ENCODE measurements at regions not wholly inside any gene's neighbourhood (a gene's known extent, or its start where the extent isn't known, plus 50 kb on each side); places are given as distances from the start of the nearest gene placed in this dataset.

- no peaks in the 10 kb centered on the region; a peak in 3 of 5 replicates for H3K27me3 ChIP-seq (ENCODE audit: control insufficient read depth in 2 of 2, insufficient read depth in 2 of 2, low read length in 2 of 2)
- no peaks in the 10 kb centered on the region for H4K20me1 ChIP-seq (replicated peaks; ENCODE audit: control insufficient read depth, insufficient read depth, low read length)
- H3K27ac ChIP-seq (ENCODE audit: extremely low read depth, low read depth, low read length) = no peak overlapping the region
- no peaks in the 10 kb centered on the region for H3K9me1 ChIP-seq (ENCODE audit: control insufficient read depth, insufficient read depth, low read length)
- POLR2A ChIA-PET = no interaction called here
- TF ChIP-seq NUFIP1 (IDR thresholded peaks at IDR 0.05; ENCODE audit: partially characterized antibody) (no peak), CHD1 (IDR thresholded peaks at IDR 0.05; ENCODE audit: low read length) (no peak), KHSRP (IDR thresholded peaks at IDR 0.05) (no peak), PTBP1 (IDR thresholded peaks at IDR 0.05; ENCODE audit: low read depth, low read length) (no peak), CUX1 (CRISPR knock-in tag; IDR thresholded peaks at IDR 0.05) (no peak), WHSC1 (IDR thresholded peaks at IDR 0.05; ENCODE audit: low read length) (no peak), TGIF2 (CRISPR knock-in tag; IDR thresholded peaks at IDR 0.05) (no peak), ZNF431 (CRISPR knock-in tag; IDR thresholded peaks at IDR 0.05) (no peak), ZNF586 (CRISPR knock-in tag; conservative IDR thresholded peaks at IDR 0.05) (no peak), PHB2 (IDR thresholded peaks at IDR 0.05; ENCODE audit: low read depth) (no peak), E2F4 (CRISPR knock-in tag; IDR thresholded peaks at IDR 0.05; ENCODE audit: low read depth) (no peak), ZMIZ1 (IDR thresholded peaks at IDR 0.05; ENCODE audit: low read depth in 2 of 2, low read length in 2 of 2) (no peak), ZNF133 (CRISPR knock-in tag; IDR thresholded peaks at IDR 0.05) (no peak)
- H3K4me3 ChIP-seq = no peak overlapping the region
- no peaks in the 10 kb centered on the region for H3K36me3 ChIP-seq (ENCODE audit: control insufficient read depth, insufficient read depth, low read length)
- WGBS (ENCODE audit: insufficient coverage, low coverage, missing lambda C conversion rate) = 0% methylated on average over 2 of the region's 2 CpGs
- H3K9me3 ChIP-seq (replicated peaks; ENCODE audit: control insufficient read depth, insufficient read depth, low read depth, low read length) = no peaks in the 10 kb centered on the region
- BruUV-seq (replicated peaks) = no TSS peak
- CTCF ChIA-PET (ENCODE audit: low intra/inter-chr PET ratio) = no interaction called here
- H3K4me2 ChIP-seq (ENCODE audit: insufficient read depth, low read length) = no peak overlapping the region
- intact Hi-C loops (cut with micrococcal nuclease) = no loop called here
- in situ Hi-C loops (cut with MboI) = no loop called here
- no peaks in the 10 kb centered on the region for H3K4me1 ChIP-seq (replicated peaks in 1 of 2; ENCODE audit: control insufficient read depth in 2 of 2, insufficient read depth in 2 of 2, low read length in 2 of 2)
- no peak overlapping the region for H2AFZ ChIP-seq (ENCODE audit: low read depth, low read length)
- DNase-seq (ENCODE audit: extremely low read depth in 1 of 4, low spot score in 3 of 4) (no peak), ATAC-seq (no peak), FAIRE-seq (peak; percentile 11)
- no peaks in the 10 kb centered on the region for H3K79me2 ChIP-seq (ENCODE audit: control insufficient read depth, insufficient read depth, low read length)
- H3K9ac ChIP-seq (ENCODE audit: insufficient read depth in 1 of 2, low read depth in 2 of 2, low read length in 2 of 2) = no peak overlapping the region
Observed at GRCh38 chr15:98035577-98036010, 75.1 kb downstream of the ARRDC4 start.
